ENCODE measurements at regions not wholly inside any gene's neighbourhood (a gene's known extent, or its start where the extent isn't known, plus 50 kb on each side); places are given as distances from the start of the nearest gene placed in this dataset.

DNA sequence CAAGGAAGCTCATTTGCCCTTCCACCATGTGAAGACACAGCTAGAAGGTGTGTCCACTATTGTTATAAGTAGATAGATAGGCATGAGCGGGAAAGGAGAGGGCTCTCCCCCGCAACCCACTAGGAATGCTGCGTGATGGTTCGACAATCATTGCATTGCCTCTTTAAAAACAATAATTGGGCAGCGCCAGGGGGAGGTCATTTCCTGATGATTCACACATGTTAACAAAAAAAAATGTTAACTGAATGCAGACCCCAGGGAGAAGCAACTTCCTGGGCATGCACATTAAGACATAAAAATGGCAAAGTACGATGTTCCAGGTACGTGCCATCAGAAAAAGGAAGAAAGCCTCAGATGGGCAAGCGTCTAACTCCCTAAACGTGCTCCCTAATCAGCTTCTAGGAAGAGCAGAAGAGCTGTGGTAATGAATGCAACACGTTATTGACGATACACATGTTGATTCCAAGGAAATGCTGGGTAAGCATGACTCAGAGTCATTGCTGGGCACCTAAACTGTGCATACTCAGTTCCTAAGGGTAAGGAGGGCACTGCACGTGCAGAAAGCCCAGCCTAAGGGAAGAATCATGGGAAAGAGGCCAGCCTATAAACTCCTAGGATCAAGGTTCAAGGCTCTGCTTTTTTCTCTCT lies 113.7 kb downstream of the FAM217A start:
- TF ChIP-seq POLR2AphosphoS5 (IDR thresholded peaks at IDR 0.05) (no peak), EP300 (IDR thresholded peaks at IDR 0.05) (no peak), POLR2A (IDR thresholded peaks at IDR 0.05) (no peak)
- TF ChIP-seq, protein P1, sequence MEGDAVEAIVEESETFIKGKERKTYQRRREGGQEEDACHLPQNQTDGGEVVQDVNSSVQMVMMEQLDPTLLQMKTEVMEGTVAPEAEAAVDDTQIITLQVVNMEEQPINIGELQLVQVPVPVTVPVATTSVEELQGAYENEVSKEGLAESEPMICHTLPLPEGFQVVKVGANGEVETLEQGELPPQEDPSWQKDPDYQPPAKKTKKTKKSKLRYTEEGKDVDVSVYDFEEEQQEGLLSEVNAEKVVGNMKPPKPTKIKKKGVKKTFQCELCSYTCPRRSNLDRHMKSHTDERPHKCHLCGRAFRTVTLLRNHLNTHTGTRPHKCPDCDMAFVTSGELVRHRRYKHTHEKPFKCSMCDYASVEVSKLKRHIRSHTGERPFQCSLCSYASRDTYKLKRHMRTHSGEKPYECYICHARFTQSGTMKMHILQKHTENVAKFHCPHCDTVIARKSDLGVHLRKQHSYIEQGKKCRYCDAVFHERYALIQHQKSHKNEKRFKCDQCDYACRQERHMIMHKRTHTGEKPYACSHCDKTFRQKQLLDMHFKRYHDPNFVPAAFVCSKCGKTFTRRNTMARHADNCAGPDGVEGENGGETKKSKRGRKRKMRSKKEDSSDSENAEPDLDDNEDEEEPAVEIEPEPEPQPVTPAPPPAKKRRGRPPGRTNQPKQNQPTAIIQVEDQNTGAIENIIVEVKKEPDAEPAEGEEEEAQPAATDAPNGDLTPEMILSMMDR (IDR thresholded peaks at IDR 0.05), result no peak

All from upper lobe of left lung (tissue), 4 donors.